H1 (cell line): ENCODE measurements at regions not wholly inside any gene's neighbourhood (a gene's known extent, or its start where the extent isn't known, plus 50 kb on each side); places are given as distances from the start of the nearest gene placed in this dataset.

Experiments used
- CTCF ChIP-seq, 3 experiments: IDR thresholded peaks; 1 replicate in 2 of 3; 2 replicates in 1 of 3; pipeline versions ENCODE4 v1.5.1 to v1.6.1; 2011; ENCODE audit warnings: low read length in 3 of 3, mild to moderate bottlenecking in 3 of 3, inconsistent platforms in 2 of 3, low read depth in 1 of 3, moderate library complexity in 1 of 3; ENCODE audit not compliant: insufficient read depth in 1 of 3; ENCODE audit errors: control extremely low read depth in 1 of 3
- NANOG ChIP-seq: IDR thresholded peaks from 2 replicates; pipeline ENCODE4 v1.6.1; 2011; ENCODE audit warnings: low read length, low read depth, mild to moderate bottlenecking, inconsistent platforms; ENCODE audit not compliant: insufficient read depth, poor library complexity, severe bottlenecking

GRCh38 chr4:84147831-84148230, 351.3 kb downstream of the NKX6-1 start:
- no peak for TF ChIP-seq CTCF (IDR thresholded peaks at IDR 0.05; ENCODE audit: control extremely low read depth in 1 of 3, insufficient read depth in 1 of 3, low read depth in 1 of 3, low read length in 3 of 3)
- TF ChIP-seq NANOG: no peak
